ENCODE measurements at regions not wholly inside any gene's neighbourhood (a gene's known extent, or its start where the extent isn't known, plus 50 kb on each side); places are given as distances from the start of the nearest gene placed in this dataset.

DNA sequence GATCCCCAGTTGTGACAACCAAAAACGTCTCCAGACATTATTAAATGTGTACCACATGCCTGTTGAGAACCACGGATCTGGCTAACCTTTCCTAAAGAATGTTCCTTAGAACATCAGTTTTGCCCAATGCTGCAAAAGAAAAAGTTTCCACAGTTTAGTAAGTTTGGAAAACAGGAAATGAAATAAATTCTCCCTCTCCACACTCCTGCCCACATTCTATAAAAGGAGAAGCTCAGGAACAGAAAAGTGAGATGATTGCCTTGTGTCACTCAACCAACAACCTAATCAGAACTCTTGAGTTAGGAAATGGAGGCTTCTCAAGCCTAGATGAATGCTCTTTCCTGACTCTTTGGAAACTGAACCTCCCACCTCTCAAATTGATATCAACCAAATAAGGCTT lies 56.1 kb upstream of the NFE2L2 start:
- Histone ChIP-seq H3K9me1 (ENCODE audit: control insufficient read depth, extremely low read depth, insufficient read depth, low read length) (no peaks in the 10 kb centered on the region), H3K4me3 (ENCODE audit: control insufficient read depth in 2 of 3, extremely low read depth in 1 of 3, insufficient read depth in 2 of 3, low read depth in 1 of 3, low read length in 3 of 3) (no peak overlapping the region), H3K4me1 (ENCODE audit: control insufficient read depth, extremely low read depth, insufficient read depth, low read length) (peaks cover 45% of the 10 kb centered on the region), H2AFZ (ENCODE audit: control insufficient read depth, low read length) (no peak overlapping the region), H3K9ac (ENCODE audit: control insufficient read depth, extremely low read depth, insufficient read depth, low read length) (no peak overlapping the region), H4K20me1 (ENCODE audit: control insufficient read depth, extremely low read depth, insufficient read depth, low read length) (no peaks in the 10 kb centered on the region), H3K9me3 (ENCODE audit: control insufficient read depth, low read depth, low read length) (no peaks in the 10 kb centered on the region), H3K27ac (ENCODE audit: control insufficient read depth, insufficient read depth, low read length) (no peak overlapping the region), H3K4me2 (ENCODE audit: control insufficient read depth, extremely low read depth, insufficient read depth, low read depth, low read length) (no peak overlapping the region), H3K36me3 (ENCODE audit: control insufficient read depth in 2 of 2, extremely low read depth in 1 of 2, insufficient read depth in 2 of 2, low read length in 2 of 2) (no peaks in the 10 kb centered on the region), H3K27me3 (ENCODE audit: control insufficient read depth, extremely low read depth, insufficient read depth, low read length) (no peaks in the 10 kb centered on the region), H3K79me2 (ENCODE audit: control insufficient read depth, insufficient read depth, low read length) (no peaks in the 10 kb centered on the region)
- dilution Hi-C loops (cut with MboI; ENCODE audit: extremely low pct_ligation_motif_present, low sequenced_read_pairs): no loop called here
- DNase-seq (ENCODE audit: low read depth, low spot score) (no peak), FAIRE-seq (peak; percentile 53)
- TF ChIP-seq EZH2 (IDR thresholded peaks at IDR 0.05; ENCODE audit: low read length): no peak
- TF ChIP-seq, protein P1, sequence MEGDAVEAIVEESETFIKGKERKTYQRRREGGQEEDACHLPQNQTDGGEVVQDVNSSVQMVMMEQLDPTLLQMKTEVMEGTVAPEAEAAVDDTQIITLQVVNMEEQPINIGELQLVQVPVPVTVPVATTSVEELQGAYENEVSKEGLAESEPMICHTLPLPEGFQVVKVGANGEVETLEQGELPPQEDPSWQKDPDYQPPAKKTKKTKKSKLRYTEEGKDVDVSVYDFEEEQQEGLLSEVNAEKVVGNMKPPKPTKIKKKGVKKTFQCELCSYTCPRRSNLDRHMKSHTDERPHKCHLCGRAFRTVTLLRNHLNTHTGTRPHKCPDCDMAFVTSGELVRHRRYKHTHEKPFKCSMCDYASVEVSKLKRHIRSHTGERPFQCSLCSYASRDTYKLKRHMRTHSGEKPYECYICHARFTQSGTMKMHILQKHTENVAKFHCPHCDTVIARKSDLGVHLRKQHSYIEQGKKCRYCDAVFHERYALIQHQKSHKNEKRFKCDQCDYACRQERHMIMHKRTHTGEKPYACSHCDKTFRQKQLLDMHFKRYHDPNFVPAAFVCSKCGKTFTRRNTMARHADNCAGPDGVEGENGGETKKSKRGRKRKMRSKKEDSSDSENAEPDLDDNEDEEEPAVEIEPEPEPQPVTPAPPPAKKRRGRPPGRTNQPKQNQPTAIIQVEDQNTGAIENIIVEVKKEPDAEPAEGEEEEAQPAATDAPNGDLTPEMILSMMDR (optimal IDR thresholded peaks at IDR 0.05 in 1 of 3, IDR thresholded peaks at IDR 0.05 in 1 of 3, conservative IDR thresholded peaks at IDR 0.05 in 1 of 3; ENCODE audit: extremely low read depth in 1 of 3, insufficient read depth in 2 of 3, low read length in 3 of 3): no peak

DNA sequence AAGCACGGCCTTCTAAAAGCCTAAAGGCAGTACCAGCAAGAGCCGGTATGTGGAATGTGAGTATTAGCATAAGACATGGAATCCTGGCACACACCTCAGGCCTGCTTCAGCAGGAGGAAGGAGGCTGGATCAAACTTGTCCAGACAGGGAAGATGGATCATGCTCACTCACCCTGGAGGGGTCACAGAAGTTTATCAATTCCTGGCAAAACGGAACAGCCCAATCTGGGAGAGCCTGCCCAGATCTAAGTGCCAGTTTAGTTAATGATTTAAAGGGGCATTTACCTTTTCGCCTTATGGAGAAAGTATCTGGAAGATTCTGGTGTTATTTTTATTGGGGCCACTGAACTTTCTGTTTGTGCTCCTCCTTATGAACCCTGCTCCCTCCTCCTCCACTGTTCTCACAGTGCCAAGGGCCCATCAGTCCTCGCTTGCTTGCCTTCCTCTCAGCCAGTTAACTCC lies 58.3 kb upstream of the NFE2L2 start:
- TF ChIP-seq, protein P1 (optimal IDR thresholded peaks at IDR 0.05 in 1 of 3, IDR thresholded peaks at IDR 0.05 in 1 of 3, conservative IDR thresholded peaks at IDR 0.05 in 1 of 3; ENCODE audit: extremely low read depth in 1 of 3, insufficient read depth in 2 of 3, low read length in 3 of 3): peak in 1 of 3 experiments; percentile 34
- TF ChIP-seq EZH2 (IDR thresholded peaks at IDR 0.05; ENCODE audit: low read length): no peak
- Histone ChIP-seq H3K4me3 (ENCODE audit: control insufficient read depth in 2 of 3, extremely low read depth in 1 of 3, insufficient read depth in 2 of 3, low read depth in 1 of 3, low read length in 3 of 3) (no peak overlapping the region), H3K27me3 (ENCODE audit: control insufficient read depth, extremely low read depth, insufficient read depth, low read length) (no peaks in the 10 kb centered on the region), H3K9ac (ENCODE audit: control insufficient read depth, extremely low read depth, insufficient read depth, low read length) (no peak overlapping the region), H3K9me3 (ENCODE audit: control insufficient read depth, low read depth, low read length) (no peaks in the 10 kb centered on the region), H3K79me2 (ENCODE audit: control insufficient read depth, insufficient read depth, low read length) (no peaks in the 10 kb centered on the region), H3K36me3 (ENCODE audit: control insufficient read depth in 2 of 2, extremely low read depth in 1 of 2, insufficient read depth in 2 of 2, low read length in 2 of 2) (no peaks in the 10 kb centered on the region), H3K4me2 (ENCODE audit: control insufficient read depth, extremely low read depth, insufficient read depth, low read depth, low read length) (peak overlapping the region; percentile 45), H3K4me1 (ENCODE audit: control insufficient read depth, extremely low read depth, insufficient read depth, low read length) (peaks cover 50% of the 10 kb centered on the region), H3K9me1 (ENCODE audit: control insufficient read depth, extremely low read depth, insufficient read depth, low read length) (no peaks in the 10 kb centered on the region), H4K20me1 (ENCODE audit: control insufficient read depth, extremely low read depth, insufficient read depth, low read length) (no peaks in the 10 kb centered on the region), H3K27ac (ENCODE audit: control insufficient read depth, insufficient read depth, low read length) (peak overlapping the region; percentile 24), H2AFZ (ENCODE audit: control insufficient read depth, low read length) (peak overlapping the region; percentile 46)
- FAIRE-seq (peak; percentile 98), DNase-seq (ENCODE audit: low read depth, low spot score) (peak; percentile 86)
- dilution Hi-C loops (cut with MboI; ENCODE audit: extremely low pct_ligation_motif_present, low sequenced_read_pairs): no loop called here

Measured in keratinocyte (primary cell).